GM21390 (cell line): ENCODE measurements at regions not wholly inside any gene's neighbourhood (a gene's known extent, or its start where the extent isn't known, plus 50 kb on each side); places are given as distances from the start of the nearest gene placed in this dataset.

Experiments
- ATAC-seq: cut with Tn5 transposase; IDR thresholded peaks from one replicate; pipeline ENCODE4 v1.9.1; 2021; ENCODE audit not compliant: unreplicated experiment

GRCh38 chr1:198902655-198903054 lies 263.8 kb downstream of the PTPRC start:
- ATAC-seq: no peak

GRCh38 chr1:198903203-198903602 lies 264.4 kb downstream of the PTPRC start:
- ATAC-seq: no peak

- no peak for ATAC-seq
Observed at GRCh38 chr1:198903621-198904020, 264.8 kb downstream of the PTPRC start.

- ATAC-seq: no peak
Observed at GRCh38 chr1:198904321-198904720, 265.5 kb downstream of the PTPRC start.

GRCh38 chr1:198906739-198907422 lies 268.0 kb downstream of the PTPRC start:
- ATAC-seq: no peak

- no peak for ATAC-seq
Observed at GRCh38 chr1:198907423-198907746, 268.5 kb downstream of the PTPRC start.

GRCh38 chr1:198908995-198909394 lies 270.2 kb downstream of the PTPRC start:
- ATAC-seq: no peak

- no peak for ATAC-seq
Observed at GRCh38 chr1:198909973-198910372, 271.1 kb downstream of the PTPRC start.

- ATAC-seq: no peak
Observed at GRCh38 chr1:198910816-198911215, 272.0 kb downstream of the PTPRC start.

GRCh38 chr1:198912046-198912445 lies 273.2 kb downstream of the PTPRC start:
- ATAC-seq: no peak

- no peak for ATAC-seq
Observed at GRCh38 chr1:198913667-198914066, 274.8 kb downstream of the PTPRC start.

GRCh38 chr1:198915327-198916231 lies 276.7 kb downstream of the PTPRC start:
- ATAC-seq: no peak

- ATAC-seq: no peak
Observed at GRCh38 chr1:198917226-198917625, 278.4 kb downstream of the PTPRC start.

- no peak for ATAC-seq
Observed at GRCh38 chr1:198918920-198919319, 280.1 kb downstream of the PTPRC start.

- peak; percentile 49 for ATAC-seq
Observed at GRCh38 chr1:198919667-198920398, 281.0 kb downstream of the PTPRC start.

- ATAC-seq: peak; percentile 66
Observed at GRCh38 chr1:198922638-198923430, 284.0 kb downstream of the PTPRC start.

GRCh38 chr1:198923993-198924392 lies 285.2 kb downstream of the PTPRC start:
- no peak for ATAC-seq

GRCh38 chr1:198925567-198925966 lies 286.7 kb downstream of the PTPRC start:
- no peak for ATAC-seq

GRCh38 chr1:198927129-198927528 lies 288.3 kb downstream of the PTPRC start:
- ATAC-seq: no peak

- no peak for ATAC-seq
Observed at GRCh38 chr1:198929111-198929604, 290.3 kb downstream of the PTPRC start.
